ENCODE measurements at regions not wholly inside any gene's neighbourhood (a gene's known extent, or its start where the extent isn't known, plus 50 kb on each side); places are given as distances from the start of the nearest gene placed in this dataset.

- H3K4me1 Mint-ChIP-seq (ENCODE audit: insufficient read depth, unreplicated experiment) = peaks cover 15% of the 10 kb centered on the region
- H3K27me3 Mint-ChIP-seq (ENCODE audit: insufficient read depth, unreplicated experiment) = no peaks in the 10 kb centered on the region
- intact Hi-C loops (cut with micrococcal nuclease) = no loop called here
- H3K9me3 Mint-ChIP-seq (ENCODE audit: unreplicated experiment) = peaks cover 7% of the 10 kb centered on the region
- no peak overlapping the region for H3K4me3 Mint-ChIP-seq (ENCODE audit: unreplicated experiment)
- ChIA-PET POLR2A (no interaction called here), CTCF (no interaction called here)
- H3K36me3 Mint-ChIP-seq (ENCODE audit: insufficient read depth, unreplicated experiment) = no peaks in the 10 kb centered on the region
- DNase-seq (ENCODE audit: unreplicated experiment) = no peak
- H3K27ac Mint-ChIP-seq (ENCODE audit: low read depth, unreplicated experiment) = no peak overlapping the region
- TF ChIP-seq CTCF (IDR thresholded peaks at IDR 0.05; ENCODE audit: unreplicated experiment) = no peak
- BruUV-seq (replicated peaks) = no TSS peak
These were observed 401.9 kb downstream of the QKI start for GRCh38 chr6:163816441-163816840.

GRCh38 chr6:163815796-163816195, 401.3 kb downstream of the QKI start:
- ChIA-PET POLR2A (no interaction called here), CTCF (no interaction called here)
- intact Hi-C loops (cut with micrococcal nuclease) = no loop called here
- Mint-ChIP-seq H3K4me3 (ENCODE audit: unreplicated experiment) (no peak overlapping the region), H3K36me3 (ENCODE audit: insufficient read depth, unreplicated experiment) (no peaks in the 10 kb centered on the region), H3K9me3 (ENCODE audit: unreplicated experiment) (peaks cover 7% of the 10 kb centered on the region), H3K27ac (ENCODE audit: low read depth, unreplicated experiment) (no peak overlapping the region), H3K27me3 (ENCODE audit: insufficient read depth, unreplicated experiment) (no peaks in the 10 kb centered on the region), H3K4me1 (ENCODE audit: insufficient read depth, unreplicated experiment) (peaks cover 15% of the 10 kb centered on the region)
- BruUV-seq (replicated peaks) = no TSS peak
- no peak for DNase-seq (ENCODE audit: unreplicated experiment)
- no peak for TF ChIP-seq CTCF (IDR thresholded peaks at IDR 0.05; ENCODE audit: unreplicated experiment)

GRCh38 chr6:163814494-163815364, 400.2 kb downstream of the QKI start:
- DNase-seq (ENCODE audit: unreplicated experiment) = peak; percentile 91
- no peaks in the 10 kb centered on the region for H3K36me3 Mint-ChIP-seq (ENCODE audit: insufficient read depth, unreplicated experiment)
- no peak overlapping the region for H3K4me3 Mint-ChIP-seq (ENCODE audit: unreplicated experiment)
- no peaks in the 10 kb centered on the region for H3K27me3 Mint-ChIP-seq (ENCODE audit: insufficient read depth, unreplicated experiment)
- ChIA-PET CTCF (interaction anchor here (0.6 to 2.6 kb wide), 5 partner anchors 10 to 225 kb away, joined by 3 to 12 read pairs (median 3); no protein-coding TSS in a partner anchor), POLR2A (interaction anchor here (0.6 to 1.0 kb wide), 2 partner anchors 24 to 285 kb away, joined by 3 to 4 read pairs; no protein-coding TSS in a partner anchor)
- no peak for TF ChIP-seq CTCF (IDR thresholded peaks at IDR 0.05; ENCODE audit: unreplicated experiment)
- peaks cover 7% of the 10 kb centered on the region for H3K9me3 Mint-ChIP-seq (ENCODE audit: unreplicated experiment)
- H3K4me1 Mint-ChIP-seq (ENCODE audit: insufficient read depth, unreplicated experiment) = peaks cover 15% of the 10 kb centered on the region
- intact Hi-C loops (cut with micrococcal nuclease) = no loop called here
- no TSS peak for BruUV-seq (replicated peaks)
- peak overlapping the region; percentile 10 for H3K27ac Mint-ChIP-seq (ENCODE audit: low read depth, unreplicated experiment)

- DNase-seq (ENCODE audit: unreplicated experiment) = no peak
- intact Hi-C loops (cut with micrococcal nuclease) = no loop called here
- POLR2A ChIA-PET = no interaction called here
- Mint-ChIP-seq H3K4me3 (ENCODE audit: unreplicated experiment) (no peak overlapping the region), H3K4me1 (ENCODE audit: insufficient read depth, unreplicated experiment) (peaks cover 15% of the 10 kb centered on the region), H3K27ac (ENCODE audit: low read depth, unreplicated experiment) (peak overlapping the region; percentile 10), H3K27me3 (ENCODE audit: insufficient read depth, unreplicated experiment) (no peaks in the 10 kb centered on the region), H3K9me3 (ENCODE audit: unreplicated experiment) (peaks cover 7% of the 10 kb centered on the region), H3K36me3 (ENCODE audit: insufficient read depth, unreplicated experiment) (no peaks in the 10 kb centered on the region)
- TF ChIP-seq CTCF (IDR thresholded peaks at IDR 0.05; ENCODE audit: unreplicated experiment) = no peak
- CTCF ChIA-PET = interaction anchor here (0.6 to 2.6 kb wide), 5 partner anchors 10 to 1544 kb away, joined by 3 to 12 read pairs (median 3); no protein-coding TSS in a partner anchor
- BruUV-seq (replicated peaks) = no TSS peak
These were observed 399.5 kb downstream of the QKI start for GRCh38 chr6:163813979-163814493.
